K562 (cell line): ENCODE measurements at regions not wholly inside any gene's neighbourhood (a gene's known extent, or its start where the extent isn't known, plus 50 kb on each side); places are given as distances from the start of the nearest gene placed in this dataset.

Experiments used
- ASH1L ChIP-seq: fragments of 450-650 bp; IDR thresholded peaks from 2 replicates; pipeline ENCODE4 v1.6.1; 2018; ENCODE audit warnings: borderline replicate concordance, mild to moderate bottlenecking, low read depth; ENCODE audit not compliant: partially characterized antibody
- ATF1 ChIP-seq, 2 experiments: fragments of 450-650 bp in 1 of 2; IDR thresholded peaks; 2 replicates each; pipeline ENCODE4 v1.6.1; 2016; ENCODE audit warnings: missing compliant biosample characterization in 1 of 2, missing genetic modification characterization in 1 of 2
- ATF7 ChIP-seq: fragments of 450-650 bp; IDR thresholded peaks from 2 replicates; pipeline ENCODE4 v1.7.1; 2014; ENCODE audit warnings: mild to moderate bottlenecking, moderate library complexity
- FOXA1 ChIP-seq: fragments of 450-650 bp; IDR thresholded peaks from 2 replicates; pipeline ENCODE4 v1.6.1; 2016; ENCODE audit warnings: mild to moderate bottlenecking, borderline replicate concordance
- HBP1 ChIP-seq: fragments of 450-650 bp; formaldehyde crosslinking; IDR thresholded peaks from 2 replicates; pipeline ENCODE4 v1.4.0; 2022; ENCODE audit warnings: missing genetic modification characterization
- KAT7 ChIP-seq: sonication (generic); formaldehyde crosslinking; IDR thresholded peaks from 2 replicates; pipeline ENCODE4 v1.8.0; 2022; ENCODE audit warnings: missing genetic modification reagents, mild to moderate bottlenecking, borderline replicate concordance
- KDM2B ChIP-seq: fragments of 250-450 bp; sonication (Bioruptor Pico); IDR thresholded peaks from 2 replicates; pipeline ENCODE4 v1.8.0; 2021; ENCODE audit warnings: mild to moderate bottlenecking, moderate library complexity
- PPARD ChIP-seq: fragments of 250-450 bp; sonication (Bioruptor Pico); IDR thresholded peaks from 2 replicates; pipeline ENCODE4 v1.8.0; 2022; ENCODE audit warnings: inconsistent platforms, mild to moderate bottlenecking, moderate library complexity
- TFAP4 ChIP-seq: sonication (generic); formaldehyde crosslinking; IDR thresholded peaks from 2 replicates; pipeline ENCODE4 v1.8.0; 2022; ENCODE audit warnings: missing genetic modification reagents, mild to moderate bottlenecking, moderate library complexity, borderline replicate concordance
- USF1 ChIP-seq: sonication (generic); formaldehyde crosslinking; IDR thresholded peaks from 2 replicates; pipeline ENCODE4 v1.9.0; 2022; ENCODE audit warnings: mild to moderate bottlenecking, missing genetic modification reagents
- ZNF23 ChIP-seq: fragments of 250-450 bp; sonication (Bioruptor Pico); IDR thresholded peaks from 2 replicates; pipeline ENCODE4 v1.4.0; 2020; ENCODE audit warnings: mild to moderate bottlenecking

DNA sequence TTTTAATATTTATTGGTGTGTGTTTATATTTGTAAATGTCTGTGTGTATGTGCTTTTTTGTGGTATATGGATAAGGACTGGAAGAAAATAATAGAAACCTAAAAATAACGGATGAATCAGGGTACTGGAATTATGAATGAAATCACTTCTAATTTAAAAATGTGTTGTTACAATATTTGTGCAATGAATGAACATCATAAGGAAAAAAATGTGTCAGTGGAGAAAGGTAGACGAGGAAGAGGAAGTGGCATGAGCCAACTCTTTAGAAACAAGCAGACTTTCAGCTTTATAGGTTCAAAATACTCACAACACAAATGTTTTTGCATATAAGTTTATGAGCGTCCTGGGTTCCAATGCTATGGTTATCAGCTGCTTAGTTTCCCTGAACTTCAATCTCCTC lies 59.4 kb downstream of the SOX2 start (continued):
- TF ChIP-seq PPARD = no peak
- TF ChIP-seq ATF7 = no peak
- no peak for TF ChIP-seq FOXA1
- no peak for TF ChIP-seq HBP1
- no peak for TF ChIP-seq KAT7 (CRISPR knock-in tag)
- TF ChIP-seq TFAP4 (CRISPR knock-in tag) = no peak
- no peak for TF ChIP-seq USF1 (CRISPR knock-in tag)
- TF ChIP-seq ASH1L = no peak
- TF ChIP-seq KDM2B = no peak
- no peak for TF ChIP-seq ATF1 (CRISPR knock-in tag; IDR thresholded peaks at IDR 0.05)
- no peak for TF ChIP-seq ATF1 (tag; IDR thresholded peaks at IDR 0.05)
- TF ChIP-seq ZNF23 (CRISPR knock-in tag) = no peak
